ENCODE measurements at regions not wholly inside any gene's neighbourhood (a gene's known extent, or its start where the extent isn't known, plus 50 kb on each side); places are given as distances from the start of the nearest gene placed in this dataset.

- no peak for TF ChIP-seq REST (IDR thresholded peaks at IDR 0.05; ENCODE audit: borderline replicate concordance)
- TF ChIP-seq REST (CRISPR knock-in tag; IDR thresholded peaks at IDR 0.05; ENCODE audit: low read depth), result no peak
- TF ChIP-seq KDM5B (IDR thresholded peaks at IDR 0.05; ENCODE audit: insufficient replicate concordance, low read depth, low read length), result no peak
- no peak for TF ChIP-seq TCF15 (CRISPR knock-in tag; IDR thresholded peaks at IDR 0.05)
Observed at GRCh38 chr9:28899267-28899666, 1326.0 kb upstream of the C9orf72 start (continued).

Data from K562 (cell line).